HepG2 (cell line): ENCODE measurements at regions not wholly inside any gene's neighbourhood (a gene's known extent, or its start where the extent isn't known, plus 50 kb on each side); places are given as distances from the start of the nearest gene placed in this dataset.

Experiments used
- CTCF ChIP-seq: sonication (generic); formaldehyde crosslinking; IDR thresholded peaks from 2 replicates; pipeline ENCODE4 v1.5.0; 2020; ENCODE audit warnings: mild to moderate bottlenecking, missing genetic modification reagents, moderate library complexity
- FOXM1 ChIP-seq: sonication (generic); formaldehyde crosslinking; IDR thresholded peaks from 2 replicates; pipeline ENCODE4 v1.5.0; 2020; ENCODE audit warnings: missing genetic modification reagents
- GABPA ChIP-seq, 2 experiments: IDR thresholded peaks; 2 replicates each; pipeline ENCODE4 v1.6.1; 2011 to 2016; ENCODE audit warnings: low read depth in 2 of 2, low read length in 1 of 2, missing biosample characterization in 1 of 2, missing genetic modification characterization in 1 of 2
- HDAC2 ChIP-seq: sonication (generic); formaldehyde crosslinking; IDR thresholded peaks from 2 replicates; pipeline ENCODE4 v1.4.0; 2020; ENCODE audit warnings: missing genetic modification reagents
- RBM22 ChIP-seq: fragments of 200-400 bp; formaldehyde crosslinking; optimal IDR thresholded peaks from 2 replicates; pipeline ENCODE3; 2017; ENCODE audit warnings: mild to moderate bottlenecking, low read length, moderate library complexity
- ZBTB26 ChIP-seq: IDR thresholded peaks from 2 replicates; pipeline ENCODE4 v1.6.1; 2016; ENCODE audit warnings: missing compliant biosample characterization, missing genetic modification reagents, borderline replicate concordance
- ZBTB8A ChIP-seq: sonication (generic); formaldehyde crosslinking; IDR thresholded peaks from 2 replicates; pipeline ENCODE4 v1.4.0; 2020; ENCODE audit warnings: mild to moderate bottlenecking, low read depth, missing genetic modification reagents, borderline replicate concordance
- ZC3H4 ChIP-seq: sonication (generic); formaldehyde crosslinking; IDR thresholded peaks from 2 replicates; pipeline ENCODE4 v1.4.0; 2020; ENCODE audit warnings: missing genetic modification reagents, borderline replicate concordance
- ZFX ChIP-seq: sonication (generic); formaldehyde crosslinking; IDR thresholded peaks from 2 replicates; pipeline ENCODE4 v1.4.0; 2020; ENCODE audit warnings: mild to moderate bottlenecking, low read depth, missing genetic modification reagents, moderate library complexity
- ZNF513 ChIP-seq: sonication (generic); formaldehyde crosslinking; conservative IDR thresholded peaks from 2 replicates; pipeline ENCODE4 v1.5.0; 2020; ENCODE audit warnings: missing genetic modification reagents
- ZNF589 ChIP-seq: sonication (generic); formaldehyde crosslinking; conservative IDR thresholded peaks from 2 replicates; pipeline ENCODE4 v1.8.0; 2022; ENCODE audit warnings: mild to moderate bottlenecking, moderate library complexity, missing genetic modification reagents
- ZNF816 ChIP-seq: sonication (generic); formaldehyde crosslinking; IDR thresholded peaks from 2 replicates; pipeline ENCODE4 v1.8.0; 2022; ENCODE audit warnings: missing genetic modification reagents, mild to moderate bottlenecking, borderline replicate concordance

GRCh38 chr3:14290631-14291385 lies 111.6 kb upstream of the SLC6A6 start:
- no peak for TF ChIP-seq ZNF589 (CRISPR knock-in tag)
- TF ChIP-seq HDAC2 (CRISPR knock-in tag): no peak
- TF ChIP-seq ZBTB8A (CRISPR knock-in tag): no peak
- TF ChIP-seq ZFX (CRISPR knock-in tag): no peak
- TF ChIP-seq CTCF (CRISPR knock-in tag): no peak
- no peak for TF ChIP-seq GABPA (IDR thresholded peaks at IDR 0.05; ENCODE audit: low read depth, low read length)
- no peak for TF ChIP-seq GABPA (CRISPR knock-in tag; IDR thresholded peaks at IDR 0.05; ENCODE audit: low read depth)
- no peak for TF ChIP-seq RBM22
- TF ChIP-seq ZNF816 (CRISPR knock-in tag): no peak
- no peak for TF ChIP-seq ZNF513 (CRISPR knock-in tag)
- no peak for TF ChIP-seq FOXM1
- no peak for TF ChIP-seq ZC3H4 (CRISPR knock-in tag)
- TF ChIP-seq ZBTB26 (CRISPR knock-in tag): no peak
